ENCODE measurements at regions not wholly inside any gene's neighbourhood (a gene's known extent, or its start where the extent isn't known, plus 50 kb on each side); places are given as distances from the start of the nearest gene placed in this dataset.

- DNase-seq (ENCODE audit: low read depth), result no peak
These were observed 446.6 kb upstream of the SORCS1 start for GRCh38 chr10:107611115-107611514.

- DNase-seq (ENCODE audit: low read depth), result peak; percentile 3
These were observed 424.6 kb upstream of the SORCS1 start for GRCh38 chr10:107589081-107589480.

- DNase-seq (ENCODE audit: low read depth), result no peak
These were observed 421.1 kb upstream of the SORCS1 start for GRCh38 chr10:107585630-107586029.

- DNase-seq (ENCODE audit: low read depth), result peak; percentile 8
These were observed 419.5 kb upstream of the SORCS1 start for GRCh38 chr10:107583974-107584373.

GRCh38 chr10:107579970-107580369 lies 415.5 kb upstream of the SORCS1 start:
- DNase-seq (ENCODE audit: low read depth), result no peak

- no peak for DNase-seq (ENCODE audit: low read depth)
These were observed 412.7 kb upstream of the SORCS1 start for GRCh38 chr10:107577221-107577620.

GRCh38 chr10:107576746-107577145 lies 412.2 kb upstream of the SORCS1 start:
- no peak for DNase-seq (ENCODE audit: low read depth)

GRCh38 chr10:107565014-107565413 lies 400.5 kb upstream of the SORCS1 start:
- DNase-seq (ENCODE audit: low read depth), result no peak

- peak; percentile 48 for DNase-seq (ENCODE audit: low read depth)
These were observed 396.7 kb upstream of the SORCS1 start for GRCh38 chr10:107561136-107561650.

- DNase-seq (ENCODE audit: low read depth), result no peak
These were observed 393.4 kb upstream of the SORCS1 start for GRCh38 chr10:107557916-107558315.

- no peak for DNase-seq (ENCODE audit: low read depth)
These were observed 389.8 kb upstream of the SORCS1 start for GRCh38 chr10:107554333-107554732.

- DNase-seq (ENCODE audit: low read depth), result peak; percentile 72
These were observed 389.0 kb upstream of the SORCS1 start for GRCh38 chr10:107553470-107553869.

GRCh38 chr10:107552963-107553362 lies 388.5 kb upstream of the SORCS1 start:
- DNase-seq (ENCODE audit: low read depth), result no peak

GRCh38 chr10:107548301-107548700 lies 383.8 kb upstream of the SORCS1 start:
- DNase-seq (ENCODE audit: low read depth), result no peak

- DNase-seq (ENCODE audit: low read depth), result peak; percentile 5
These were observed 382.5 kb upstream of the SORCS1 start for GRCh38 chr10:107546986-107547385.

GRCh38 chr10:107546284-107546683 lies 381.8 kb upstream of the SORCS1 start:
- peak; percentile 79 for DNase-seq (ENCODE audit: low read depth)

- no peak for DNase-seq (ENCODE audit: low read depth)
These were observed 381.2 kb upstream of the SORCS1 start for GRCh38 chr10:107545717-107546116.

- DNase-seq (ENCODE audit: low read depth), result peak; percentile 5
These were observed 380.4 kb upstream of the SORCS1 start for GRCh38 chr10:107544706-107545520.

GRCh38 chr10:107542607-107543006 lies 378.1 kb upstream of the SORCS1 start:
- DNase-seq (ENCODE audit: low read depth), result no peak

GRCh38 chr10:107542016-107542415 lies 377.5 kb upstream of the SORCS1 start:
- no peak for DNase-seq (ENCODE audit: low read depth)

GRCh38 chr10:107540981-107541380 lies 376.5 kb upstream of the SORCS1 start:
- no peak for DNase-seq (ENCODE audit: low read depth)

- no peak for DNase-seq (ENCODE audit: low read depth)
These were observed 364.8 kb upstream of the SORCS1 start for GRCh38 chr10:107529350-107529749.

- DNase-seq (ENCODE audit: low read depth), result no peak
These were observed 355.8 kb upstream of the SORCS1 start for GRCh38 chr10:107520348-107520747.

GRCh38 chr10:107517811-107518210 lies 353.3 kb upstream of the SORCS1 start:
- DNase-seq (ENCODE audit: low read depth), result no peak
